Fibroblast of lung (primary cell): ENCODE measurements at regions not wholly inside any gene's neighbourhood (a gene's known extent, or its start where the extent isn't known, plus 50 kb on each side); places are given as distances from the start of the nearest gene placed in this dataset.

ENCODE experiments used
- DNase-seq, 2 donors: peaks; one replicate each; pipeline versions ENCODE4 v3.0.0 to v3.0.0-alpha.2; 2010; ENCODE audit warnings: low read depth in 2 of 2
- H2AFZ ChIP-seq: 2 replicates; pipeline ENCODE4 v1.5.1; 2012; ENCODE audit warnings: low read length, control low read depth, inconsistent platforms
- H3K27ac ChIP-seq: 2 replicates; pipeline ENCODE4 v1.5.1; 2011; ENCODE audit warnings: low read length, control low read depth; ENCODE audit not compliant: insufficient read depth
- H3K27me3 ChIP-seq: 2 replicates; pipeline ENCODE4 v1.5.1; 2011; ENCODE audit warnings: mild to moderate bottlenecking, low read length; ENCODE audit not compliant: control insufficient read depth, insufficient read depth
- H3K36me3 ChIP-seq: 2 replicates; pipeline ENCODE4 v1.5.1; 2011; ENCODE audit warnings: low read length; ENCODE audit not compliant: control insufficient read depth, insufficient read depth
- H3K4me1 ChIP-seq: 2 replicates; pipeline ENCODE4 v1.5.1; 2011; ENCODE audit warnings: low read length; ENCODE audit not compliant: control insufficient read depth, insufficient read depth; ENCODE audit errors: extremely low read depth
- H3K4me2 ChIP-seq: 2 replicates; pipeline ENCODE4 v1.5.1; 2011; ENCODE audit warnings: low read length, control low read depth; ENCODE audit not compliant: insufficient read depth; ENCODE audit errors: extremely low read depth
- H3K4me3 ChIP-seq, 4 experiments: fragments of 200-600 bp in 1 of 4; sonication (generic) in 1 of 4; replicated peaks in 1 of 4; 2 replicates each; pipeline ENCODE4 v1.5.1; 2011 to 2016; ENCODE audit warnings: low read length in 4 of 4, low read depth in 3 of 4, mild to moderate bottlenecking in 3 of 4, control low read depth in 2 of 4, inconsistent platforms in 1 of 4, mixed read lengths in 1 of 4; ENCODE audit not compliant: insufficient read depth in 1 of 4; ENCODE audit errors: control extremely low read depth in 1 of 4
- H3K79me2 ChIP-seq: 2 replicates; pipeline ENCODE4 v1.5.1; 2012; ENCODE audit warnings: mild to moderate bottlenecking, low read length, inconsistent platforms; ENCODE audit not compliant: control insufficient read depth, insufficient read depth
- H3K9ac ChIP-seq: 2 replicates; pipeline ENCODE4 v1.5.1; 2011; ENCODE audit warnings: mild to moderate bottlenecking, low read length, control low read depth; ENCODE audit not compliant: insufficient read depth
- H3K9me3 ChIP-seq: 2 replicates; pipeline ENCODE4 v1.5.1; 2012; ENCODE audit warnings: low read depth, low read length; ENCODE audit not compliant: control insufficient read depth, insufficient read depth
- H4K20me1 ChIP-seq: 2 replicates; pipeline ENCODE4 v1.5.1; 2011; ENCODE audit warnings: low read length; ENCODE audit not compliant: control insufficient read depth, insufficient read depth; ENCODE audit errors: extremely low read depth
- EZH2 ChIP-seq: IDR thresholded peaks from 2 replicates; pipeline ENCODE4 v1.5.1; 2012; ENCODE audit warnings: low read length, control low read depth, mild to moderate bottlenecking; ENCODE audit errors: missing control alignments
- TF ChIP-seq, protein P1 (sequence below), 2 donors: IDR thresholded peaks in 1 of 2; conservative IDR thresholded peaks in 1 of 2; 1 replicate in 1 of 2; 2 replicates in 1 of 2; pipeline ENCODE4 v1.5.1; 2011 to 2012; ENCODE audit warnings: low read length in 2 of 2, control low read depth in 1 of 2, inconsistent platforms in 1 of 2, low read depth in 1 of 2, mild to moderate bottlenecking in 1 of 2

GRCh38 chr3:81295906-81296577 is 465.4 kb downstream of the GBE1 start:
- no peaks in the 10 kb centered on the region for H4K20me1 ChIP-seq
- TF ChIP-seq EZH2, result no peak
- TF ChIP-seq, protein P1, sequence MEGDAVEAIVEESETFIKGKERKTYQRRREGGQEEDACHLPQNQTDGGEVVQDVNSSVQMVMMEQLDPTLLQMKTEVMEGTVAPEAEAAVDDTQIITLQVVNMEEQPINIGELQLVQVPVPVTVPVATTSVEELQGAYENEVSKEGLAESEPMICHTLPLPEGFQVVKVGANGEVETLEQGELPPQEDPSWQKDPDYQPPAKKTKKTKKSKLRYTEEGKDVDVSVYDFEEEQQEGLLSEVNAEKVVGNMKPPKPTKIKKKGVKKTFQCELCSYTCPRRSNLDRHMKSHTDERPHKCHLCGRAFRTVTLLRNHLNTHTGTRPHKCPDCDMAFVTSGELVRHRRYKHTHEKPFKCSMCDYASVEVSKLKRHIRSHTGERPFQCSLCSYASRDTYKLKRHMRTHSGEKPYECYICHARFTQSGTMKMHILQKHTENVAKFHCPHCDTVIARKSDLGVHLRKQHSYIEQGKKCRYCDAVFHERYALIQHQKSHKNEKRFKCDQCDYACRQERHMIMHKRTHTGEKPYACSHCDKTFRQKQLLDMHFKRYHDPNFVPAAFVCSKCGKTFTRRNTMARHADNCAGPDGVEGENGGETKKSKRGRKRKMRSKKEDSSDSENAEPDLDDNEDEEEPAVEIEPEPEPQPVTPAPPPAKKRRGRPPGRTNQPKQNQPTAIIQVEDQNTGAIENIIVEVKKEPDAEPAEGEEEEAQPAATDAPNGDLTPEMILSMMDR (conservative IDR thresholded peaks at IDR 0.05 in 1 of 2, IDR thresholded peaks at IDR 0.05 in 1 of 2; ENCODE audit: low read depth in 1 of 2, low read length in 2 of 2), result no peak
- H3K4me3 ChIP-seq, result no peak overlapping the region
- H3K9me3 ChIP-seq, result no peaks in the 10 kb centered on the region
- no peak overlapping the region for H3K27ac ChIP-seq
- DNase-seq, result peak in 1 of 2 donors; percentile 31
- H3K9ac ChIP-seq, result no peak overlapping the region
- no peaks in the 10 kb centered on the region for H3K27me3 ChIP-seq
- no peak overlapping the region for H3K4me2 ChIP-seq
- H3K36me3 ChIP-seq, result no peaks in the 10 kb centered on the region
- no peaks in the 10 kb centered on the region for H3K79me2 ChIP-seq
- H2AFZ ChIP-seq, result no peak overlapping the region
- no peaks in the 10 kb centered on the region for H3K4me1 ChIP-seq

DNA sequence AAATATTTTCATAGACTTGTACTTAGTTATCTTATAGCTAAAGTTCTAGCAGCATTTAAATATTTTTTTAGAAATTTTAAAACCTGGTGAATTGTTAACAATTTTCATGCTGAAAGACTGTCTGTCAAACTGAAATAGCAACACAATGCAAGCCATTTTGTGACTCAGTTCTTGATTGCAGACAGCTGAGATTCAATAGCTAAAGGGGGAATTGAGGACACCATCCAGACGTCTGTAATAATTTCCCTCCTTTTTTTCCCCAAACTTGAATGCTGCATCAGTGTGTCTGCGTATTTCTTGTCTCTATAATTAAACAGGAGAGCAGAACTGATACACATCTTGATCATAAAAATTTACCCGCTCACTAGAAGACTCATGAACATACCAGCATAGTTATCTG is 468.3 kb downstream of the GBE1 start:
- DNase-seq, result no peak
- H2AFZ ChIP-seq, result no peak overlapping the region
- no peaks in the 10 kb centered on the region for H4K20me1 ChIP-seq
- no peaks in the 10 kb centered on the region for H3K4me1 ChIP-seq
- no peak overlapping the region for H3K27ac ChIP-seq
- no peak overlapping the region for H3K4me3 ChIP-seq
- no peaks in the 10 kb centered on the region for H3K27me3 ChIP-seq
- no peaks in the 10 kb centered on the region for H3K9me3 ChIP-seq
- no peaks in the 10 kb centered on the region for H3K36me3 ChIP-seq
- no peak overlapping the region for H3K9ac ChIP-seq
- no peaks in the 10 kb centered on the region for H3K79me2 ChIP-seq
- H3K4me2 ChIP-seq, result no peak overlapping the region
- TF ChIP-seq, protein P1 (conservative IDR thresholded peaks at IDR 0.05 in 1 of 2, IDR thresholded peaks at IDR 0.05 in 1 of 2; ENCODE audit: low read depth in 1 of 2, low read length in 2 of 2), result no peak
- TF ChIP-seq EZH2, result no peak

DNA sequence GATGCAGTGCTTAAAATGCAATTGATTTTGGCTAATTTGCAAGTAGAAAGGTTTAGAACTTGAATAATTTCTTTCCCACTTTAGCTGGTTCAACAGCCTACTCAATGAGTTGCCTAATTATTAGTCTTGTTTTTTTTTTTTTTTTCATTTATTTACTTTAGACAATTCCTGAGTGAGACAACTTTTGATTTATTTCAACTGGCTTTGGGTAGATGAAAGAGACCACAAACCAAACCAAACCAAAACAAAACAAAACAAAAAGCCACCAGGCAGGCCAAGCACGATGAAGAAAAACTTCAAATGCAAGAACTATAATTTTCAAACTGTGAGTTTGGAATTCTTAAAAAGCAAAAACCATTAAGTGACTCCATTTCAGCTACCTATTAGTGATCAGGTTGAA is 469.9 kb downstream of the GBE1 start:
- H3K4me3 ChIP-seq, result no peak overlapping the region
- no peak overlapping the region for H3K9ac ChIP-seq
- H3K4me2 ChIP-seq, result no peak overlapping the region
- H3K4me1 ChIP-seq, result no peaks in the 10 kb centered on the region
- no peak for TF ChIP-seq EZH2
- TF ChIP-seq, protein P1 (conservative IDR thresholded peaks at IDR 0.05 in 1 of 2, IDR thresholded peaks at IDR 0.05 in 1 of 2; ENCODE audit: low read depth in 1 of 2, low read length in 2 of 2), result no peak
- no peak overlapping the region for H2AFZ ChIP-seq
- H3K79me2 ChIP-seq, result no peaks in the 10 kb centered on the region
- H3K27me3 ChIP-seq, result no peaks in the 10 kb centered on the region
- no peaks in the 10 kb centered on the region for H4K20me1 ChIP-seq
- H3K9me3 ChIP-seq, result no peaks in the 10 kb centered on the region
- DNase-seq, result peak in 1 of 2 donors; percentile 32
- no peaks in the 10 kb centered on the region for H3K36me3 ChIP-seq
- H3K27ac ChIP-seq, result no peak overlapping the region
